Adrenal gland (tissue), 9 donors: ENCODE measurements at regions not wholly inside any gene's neighbourhood (a gene's known extent, or its start where the extent isn't known, plus 50 kb on each side); places are given as distances from the start of the nearest gene placed in this dataset.

Source experiments
- DNase-seq, 7 donors: peaks; one replicate each; pipeline ENCODE4 v3.0.0-alpha.2; 2019 to 2020
- H3K27ac ChIP-seq, 5 donors: fragments of 200-600 bp; sonication (generic) in 4 of 5; 1 replicate in 3 of 5; 2 replicates in 2 of 5; pipeline versions ENCODE4 v1.5.1 to v1.8.0; 2016 to 2020; ENCODE audit warnings: mild to moderate bottlenecking in 1 of 5
- H3K27me3 ChIP-seq: fragments of 200-600 bp; 2 replicates; pipeline ENCODE4 v1.8.0; 2021
- H3K36me3 ChIP-seq, 2 donors: fragments of 200-600 bp; replicated peaks in 1 of 2; 1 replicate in 1 of 2; 2 replicates in 1 of 2; pipeline versions ENCODE4 v1.5.1 to v1.8.0; 2018 to 2022
- H3K4me1 ChIP-seq, 2 donors: fragments of 200-600 bp; replicated peaks in 1 of 2; 1 replicate in 1 of 2; 2 replicates in 1 of 2; pipeline versions ENCODE4 v1.5.1 to v1.8.0; 2018 to 2021
- H3K4me3 ChIP-seq, 4 donors: fragments of 200-600 bp; sonication (generic) in 3 of 4; one replicate each; pipeline ENCODE4 v1.5.1; 2016 to 2018
- H3K9me3 ChIP-seq, 3 donors: fragments of 200-600 bp; sonication (generic) in 1 of 3; replicated peaks in 1 of 3; 1 replicate in 2 of 3; 2 replicates in 1 of 3; pipeline versions ENCODE4 v1.5.1 to v1.8.0; 2016 to 2021
- CTCF ChIP-seq, 6 experiments: fragments of 450-650 bp in 4 of 6; fragments of 200-600 bp in 2 of 6; sonication (generic) in 1 of 6; IDR thresholded peaks; 1 replicate in 5 of 6; 2 replicates in 1 of 6; pipeline versions ENCODE4 v1.5.1 to v1.8.0; 2016 to 2021; ENCODE audit warnings: antibody characterized with exemption in 6 of 6, mild to moderate bottlenecking in 2 of 6, moderate library complexity in 1 of 6
- POLR2A ChIP-seq, 2 donors: fragments of 450-650 bp; IDR thresholded peaks; one replicate each; pipeline ENCODE4 v1.6.1; 2017; ENCODE audit warnings: antibody characterized with exemption in 2 of 2, mild to moderate bottlenecking in 2 of 2, moderate library complexity in 1 of 2
- WGBS, 4 donors: extraction: QIAGEN DNeasy Blood & Tissue Kit in 2 of 4; methylation state at CpG; one replicate each; pipeline versions ENCODE4 v1.1.5 to v1.1.7; 2013 to 2017; 5-methylcytosine and 5-hydroxymethylcytosine counted together
- intact Hi-C, 2 donors: fragments of 100-400 bp; cut with DNase I; formaldehyde crosslinking; loops; one replicate each; pipeline versions ENCODE4 v1.14.1 to v1.15.0; 2022 to 2023
- donor health status: healthy with polysubstance abuse.
- donor health status: Bipolar disorder and iron deficiency.
- donor health status: DM: yes; HTN: yes; CAD: no.
- donor health status: DM: no; HTN: no; CAD: no.
- donor health status: DM: no; HTN: no; CAD: no.

GRCh38 chr9:135210676-135211523 lies 123.4 kb downstream of the OLFM1 start:
- Histone ChIP-seq H3K36me3 (no peaks in the 10 kb centered on the region), H3K4me3 (no peak overlapping the region), H3K27ac (no peak overlapping the region), H3K27me3 (no peaks in the 10 kb centered on the region), H3K4me1 (peaks cover 0 to 2% of the 10 kb centered on the region in 2 donors), H3K9me3 (no peaks in the 10 kb centered on the region)
- TF ChIP-seq CTCF (IDR thresholded peaks at IDR 0.05) (no peak), POLR2A (IDR thresholded peaks at IDR 0.05) (no peak)
- 75 to 98% (median 84%) methylated on average over 4 to 7 of the region's 7 CpGs for WGBS, 4 donors
- no peak for DNase-seq
- intact Hi-C loops, result no loop called here

- Histone ChIP-seq H3K4me3 (no peak overlapping the region), H3K4me1 (peaks cover 0 to 4% of the 10 kb centered on the region in 2 donors), H3K9me3 (no peaks in the 10 kb centered on the region), H3K27ac (no peak overlapping the region), H3K36me3 (no peaks in the 10 kb centered on the region), H3K27me3 (no peaks in the 10 kb centered on the region)
- 85 to 100% (median 96%) methylated on average over 1 to 3 of the region's 3 CpGs for WGBS, 4 donors
- intact Hi-C loops, result no loop called here
- TF ChIP-seq CTCF (IDR thresholded peaks at IDR 0.05) (no peak), POLR2A (IDR thresholded peaks at IDR 0.05) (no peak)
- DNase-seq, result no peak
Observed at GRCh38 chr9:135211524-135211890, 124.0 kb downstream of the OLFM1 start.

GRCh38 chr9:135212961-135213360 lies 125.5 kb downstream of the OLFM1 start:
- TF ChIP-seq POLR2A (IDR thresholded peaks at IDR 0.05), result no peak
- no peak for TF ChIP-seq CTCF (IDR thresholded peaks at IDR 0.05)
- peaks cover 3% of the 10 kb centered on the region for H3K27me3 ChIP-seq
- H3K4me3 ChIP-seq, result no peak overlapping the region
- no peaks in the 10 kb centered on the region for H3K9me3 ChIP-seq
- H3K4me1 ChIP-seq, result peaks cover 0 to 4% of the 10 kb centered on the region in 2 donors
- intact Hi-C loops, result no loop called here
- no peaks in the 10 kb centered on the region for H3K36me3 ChIP-seq
- 67 to 94% (median 88%) methylated on average over 1 to 5 of the region's 5 CpGs for WGBS, 4 donors
- H3K27ac ChIP-seq, result no peak overlapping the region
- DNase-seq, result no peak

GRCh38 chr9:135213566-135213965 lies 126.1 kb downstream of the OLFM1 start:
- Histone ChIP-seq H3K4me1 (peaks cover 0 to 4% of the 10 kb centered on the region in 2 donors), H3K27me3 (peaks cover 7% of the 10 kb centered on the region), H3K9me3 (no peaks in the 10 kb centered on the region), H3K4me3 (no peak overlapping the region), H3K27ac (no peak overlapping the region), H3K36me3 (no peaks in the 10 kb centered on the region)
- TF ChIP-seq CTCF (IDR thresholded peaks at IDR 0.05) (no peak), POLR2A (IDR thresholded peaks at IDR 0.05) (no peak)
- intact Hi-C loops, result no loop called here
- no peak for DNase-seq
- 76 to 82% (median 81%) methylated on average over 9 of the region's 9 CpGs for WGBS, 4 donors
